ENCODE measurements at regions not wholly inside any gene's neighbourhood (a gene's known extent, or its start where the extent isn't known, plus 50 kb on each side); places are given as distances from the start of the nearest gene placed in this dataset.

- BruUV-seq (replicated peaks) = no TSS peak
- intact Hi-C loops (cut with micrococcal nuclease; ENCODE audit: unreplicated experiment) = no loop called here
- DNase-seq (ENCODE audit: low spot score) = no peak
- H4K20me1 ChIP-seq (ENCODE audit: insufficient read depth, low read length) = no peaks in the 10 kb centered on the region
- peaks cover 25% of the 10 kb centered on the region; the same call in 1 of the 2 replicates for H3K79me2 ChIP-seq (ENCODE audit: insufficient read depth, low read depth, low read length)
- H2AFZ ChIP-seq (ENCODE audit: low read length) = no peak overlapping the region
- H3K4me1 ChIP-seq (ENCODE audit: insufficient read depth, low read length, poor library complexity, severe bottlenecking) = peaks cover 54% of the 10 kb centered on the region
- H3K9me3 ChIP-seq (ENCODE audit: low read length) = peaks cover 20% of the 10 kb centered on the region; the same call in 1 of the 2 replicates
- H3K4me2 ChIP-seq (ENCODE audit: low read length) = no peak overlapping the region
- ChIA-PET CTCF (ENCODE audit: unreplicated experiment) (no interaction called here), POLR2A (interaction anchor here (1.1 to 6.8 kb wide), 8 partner anchors 11 to 331 kb away, joined by 3 to 109 read pairs (median 9); partner anchors contain the start of gene BTG1)
- H3K9me2 ChIP-seq (ENCODE audit: insufficient read depth, low read length) = no peaks in the 10 kb centered on the region
- H3K4me3 ChIP-seq (ENCODE audit: low read depth, low read length, poor library complexity, severe bottlenecking) = no peak overlapping the region
- peaks cover 49% of the 10 kb centered on the region for H3K36me3 ChIP-seq (ENCODE audit: insufficient read depth, low read length)
- H3K27ac ChIP-seq (ENCODE audit: low read depth, low read length, poor library complexity, severe bottlenecking) = no peak overlapping the region
- TF ChIP-seq, protein P1, sequence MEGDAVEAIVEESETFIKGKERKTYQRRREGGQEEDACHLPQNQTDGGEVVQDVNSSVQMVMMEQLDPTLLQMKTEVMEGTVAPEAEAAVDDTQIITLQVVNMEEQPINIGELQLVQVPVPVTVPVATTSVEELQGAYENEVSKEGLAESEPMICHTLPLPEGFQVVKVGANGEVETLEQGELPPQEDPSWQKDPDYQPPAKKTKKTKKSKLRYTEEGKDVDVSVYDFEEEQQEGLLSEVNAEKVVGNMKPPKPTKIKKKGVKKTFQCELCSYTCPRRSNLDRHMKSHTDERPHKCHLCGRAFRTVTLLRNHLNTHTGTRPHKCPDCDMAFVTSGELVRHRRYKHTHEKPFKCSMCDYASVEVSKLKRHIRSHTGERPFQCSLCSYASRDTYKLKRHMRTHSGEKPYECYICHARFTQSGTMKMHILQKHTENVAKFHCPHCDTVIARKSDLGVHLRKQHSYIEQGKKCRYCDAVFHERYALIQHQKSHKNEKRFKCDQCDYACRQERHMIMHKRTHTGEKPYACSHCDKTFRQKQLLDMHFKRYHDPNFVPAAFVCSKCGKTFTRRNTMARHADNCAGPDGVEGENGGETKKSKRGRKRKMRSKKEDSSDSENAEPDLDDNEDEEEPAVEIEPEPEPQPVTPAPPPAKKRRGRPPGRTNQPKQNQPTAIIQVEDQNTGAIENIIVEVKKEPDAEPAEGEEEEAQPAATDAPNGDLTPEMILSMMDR (conservative IDR thresholded peaks at IDR 0.05; ENCODE audit: low read length) = no peak
- no peak for TF ChIP-seq EZH2phosphoT487 (IDR thresholded peaks at IDR 0.05; ENCODE audit: borderline replicate concordance, low read depth, low read length)
These were observed 225.9 kb upstream of the PLEKHG7 start for GRCh38 chr12:92476844-92477243.

GRCh38 chr12:92473564-92473963 is 229.2 kb upstream of the PLEKHG7 start:
- Histone ChIP-seq H3K4me1 (ENCODE audit: insufficient read depth, low read length, poor library complexity, severe bottlenecking) (peaks cover 70% of the 10 kb centered on the region), H4K20me1 (ENCODE audit: insufficient read depth, low read length) (no peaks in the 10 kb centered on the region), H3K27ac (ENCODE audit: low read depth, low read length, poor library complexity, severe bottlenecking) (peak overlapping the region; percentile 98), H3K9me2 (ENCODE audit: insufficient read depth, low read length) (no peaks in the 10 kb centered on the region), H2AFZ (ENCODE audit: low read length) (peak overlapping the region; percentile 7; the same call in 1 of the 2 replicates), H3K36me3 (ENCODE audit: insufficient read depth, low read length) (peaks cover 36% of the 10 kb centered on the region), H3K4me3 (ENCODE audit: low read depth, low read length, poor library complexity, severe bottlenecking) (peak overlapping the region; percentile 46), H3K9me3 (ENCODE audit: low read length) (peaks cover 20% of the 10 kb centered on the region; the same call in 1 of the 2 replicates), H3K79me2 (ENCODE audit: insufficient read depth, low read depth, low read length) (peaks cover 53% of the 10 kb centered on the region), H3K4me2 (ENCODE audit: low read length) (peak overlapping the region; percentile 91)
- CTCF ChIA-PET (ENCODE audit: unreplicated experiment) = interaction anchor here (0.7 to 1.5 kb wide), 3 partner anchors 30 to 111 kb away, joined by 3 to 4 read pairs (median 3); no protein-coding TSS in a partner anchor
- no TSS peak for BruUV-seq (replicated peaks)
- DNase-seq (ENCODE audit: low spot score) = no peak
- TF ChIP-seq, protein P1 (conservative IDR thresholded peaks at IDR 0.05; ENCODE audit: low read length) = no peak
- no peak for TF ChIP-seq EZH2phosphoT487 (IDR thresholded peaks at IDR 0.05; ENCODE audit: borderline replicate concordance, low read depth, low read length)
- intact Hi-C loops (cut with micrococcal nuclease; ENCODE audit: unreplicated experiment) = no loop called here
- POLR2A ChIA-PET = interaction anchor here (0.5 to 6.8 kb wide), 18 partner anchors 8 to 455 kb away, joined by 3 to 109 read pairs (median 6); partner anchors contain the start of gene BTG1

GRCh38 chr12:92472201-92472600 is 230.6 kb upstream of the PLEKHG7 start:
- no peak for DNase-seq (ENCODE audit: low spot score)
- H3K9me3 ChIP-seq (ENCODE audit: low read length) = peaks cover 20% of the 10 kb centered on the region; the same call in 1 of the 2 replicates
- peak overlapping the region; percentile 91 for H3K4me2 ChIP-seq (ENCODE audit: low read length)
- peak overlapping the region; percentile 70 for H3K4me3 ChIP-seq (ENCODE audit: low read depth, low read length, poor library complexity, severe bottlenecking)
- peaks cover 67% of the 10 kb centered on the region for H3K79me2 ChIP-seq (ENCODE audit: insufficient read depth, low read depth, low read length)
- TF ChIP-seq EZH2phosphoT487 (IDR thresholded peaks at IDR 0.05; ENCODE audit: borderline replicate concordance, low read depth, low read length) = no peak
- TF ChIP-seq, protein P1 (conservative IDR thresholded peaks at IDR 0.05; ENCODE audit: low read length) = no peak
- no TSS peak for BruUV-seq (replicated peaks)
- H3K36me3 ChIP-seq (ENCODE audit: insufficient read depth, low read length) = peaks cover 29% of the 10 kb centered on the region
- no peaks in the 10 kb centered on the region for H3K9me2 ChIP-seq (ENCODE audit: insufficient read depth, low read length)
- no peaks in the 10 kb centered on the region for H4K20me1 ChIP-seq (ENCODE audit: insufficient read depth, low read length)
- H2AFZ ChIP-seq (ENCODE audit: low read length) = peak overlapping the region; percentile 51; the same call in 1 of the 2 replicates
- ChIA-PET POLR2A (interaction anchor here (2.4 to 5.1 kb wide), 4 partner anchors 26 to 326 kb away, joined by 13 to 37 read pairs (median 30); partner anchors contain the start of gene BTG1), CTCF (ENCODE audit: unreplicated experiment) (no interaction called here)
- intact Hi-C loops (cut with micrococcal nuclease; ENCODE audit: unreplicated experiment) = no loop called here
- peak overlapping the region; percentile 98 for H3K27ac ChIP-seq (ENCODE audit: low read depth, low read length, poor library complexity, severe bottlenecking)
- H3K4me1 ChIP-seq (ENCODE audit: insufficient read depth, low read length, poor library complexity, severe bottlenecking) = peaks cover 69% of the 10 kb centered on the region

Measured in OCI-LY7 (cell line).